Esophagus (tissue), 2 donors: ENCODE measurements at regions not wholly inside any gene's neighbourhood (a gene's known extent, or its start where the extent isn't known, plus 50 kb on each side); places are given as distances from the start of the nearest gene placed in this dataset.

Experiments used
- H3K27ac ChIP-seq, 2 donors: one replicate each; pipeline ENCODE4 v1.5.1; 2013; ENCODE audit warnings: low read depth in 2 of 2, mild to moderate bottlenecking in 2 of 2, inconsistent platforms in 1 of 2, low read length in 1 of 2, moderate library complexity in 1 of 2
- H3K27me3 ChIP-seq, 2 donors: one replicate each; pipeline ENCODE4 v1.6.1; 2013; ENCODE audit warnings: low read length in 2 of 2, control low read depth in 1 of 2, mild to moderate bottlenecking in 1 of 2; ENCODE audit not compliant: insufficient read depth in 2 of 2, control insufficient read depth in 1 of 2
- H3K36me3 ChIP-seq, 2 donors: one replicate each; pipeline ENCODE4 v1.6.1; 2013; ENCODE audit warnings: low read length in 1 of 2; ENCODE audit not compliant: control insufficient read depth in 2 of 2, insufficient read depth in 2 of 2
- H3K4me1 ChIP-seq, 2 donors: one replicate each; pipeline ENCODE4 v1.6.1; 2013; ENCODE audit warnings: low read length in 1 of 2; ENCODE audit not compliant: control insufficient read depth in 2 of 2, insufficient read depth in 2 of 2
- H3K4me3 ChIP-seq, 2 donors: one replicate each; pipeline ENCODE4 v1.5.1; 2013; ENCODE audit warnings: low read length in 2 of 2, mild to moderate bottlenecking in 2 of 2, low read depth in 1 of 2, moderate library complexity in 1 of 2
- H3K9me3 ChIP-seq, 2 donors: one replicate each; pipeline ENCODE4 v1.6.1; 2013; ENCODE audit warnings: mild to moderate bottlenecking in 2 of 2, low read depth in 1 of 2, low read length in 1 of 2, moderate library complexity in 1 of 2; ENCODE audit not compliant: control insufficient read depth in 2 of 2, insufficient read depth in 1 of 2
- WGBS, 2 donors: extraction: QIAGEN DNeasy Blood & Tissue Kit; methylation state at CpG; one replicate each; pipeline ENCODE4 v1.1.7; 2013; 5-methylcytosine and 5-hydroxymethylcytosine counted together
- donor health status: healthy with polysubstance abuse.
- donor health status: Bipolar disorder and iron deficiency.

DNA sequence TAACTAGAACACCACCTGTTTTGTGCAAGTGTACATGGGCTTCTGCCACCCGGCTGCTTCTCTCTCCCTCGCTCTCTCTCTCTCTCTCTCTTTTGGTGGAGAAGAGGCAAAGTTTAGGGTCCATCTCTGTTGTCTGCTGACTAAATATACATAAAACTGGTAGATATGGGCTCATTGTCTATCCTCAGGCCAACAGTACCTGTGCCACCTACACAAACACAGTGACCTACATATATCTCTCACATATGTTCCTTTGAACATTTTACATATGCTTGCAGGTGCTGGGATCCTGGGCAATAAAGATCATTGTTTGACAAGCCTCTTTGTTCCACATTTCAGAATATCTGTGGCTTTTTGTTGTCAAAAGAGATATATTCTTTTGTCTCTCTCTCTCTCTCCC, 256.3 kb upstream of the KCNH8 start:
- H3K4me1 ChIP-seq = no peaks in the 10 kb centered on the region
- no peaks in the 10 kb centered on the region for H3K36me3 ChIP-seq
- H3K27ac ChIP-seq = no peak overlapping the region
- H3K9me3 ChIP-seq = no peaks in the 10 kb centered on the region
- WGBS, 2 donors = 93 to 95% methylated on average over 2 of the region's 2 CpGs
- H3K27me3 ChIP-seq = no peaks in the 10 kb centered on the region
- no peak overlapping the region for H3K4me3 ChIP-seq

DNA sequence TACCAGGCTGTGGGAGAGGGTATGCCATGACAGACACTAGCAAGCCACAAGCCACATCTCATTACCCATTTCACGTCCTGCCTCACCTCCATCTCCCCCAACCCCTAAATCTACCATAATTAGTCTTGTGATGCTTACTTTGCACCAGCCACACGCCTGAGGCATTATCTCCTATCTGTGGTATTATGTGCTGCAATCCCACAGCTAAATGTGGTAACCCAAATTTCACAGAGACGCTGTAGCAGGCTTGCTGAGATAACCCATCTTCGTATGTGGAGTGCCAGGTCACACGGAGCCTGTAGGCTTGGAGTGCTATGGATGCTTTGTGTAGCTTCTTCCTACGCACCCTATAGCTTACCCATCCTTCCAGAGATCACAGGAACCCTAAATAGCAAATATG, 256.7 kb upstream of the KCNH8 start:
- Histone ChIP-seq H3K36me3 (no peaks in the 10 kb centered on the region), H3K4me3 (no peak overlapping the region), H3K9me3 (no peaks in the 10 kb centered on the region), H3K27ac (no peak overlapping the region), H3K27me3 (no peaks in the 10 kb centered on the region), H3K4me1 (no peaks in the 10 kb centered on the region)
- WGBS, 2 donors = 70% methylated on average over 6 of the region's 6 CpGs

DNA sequence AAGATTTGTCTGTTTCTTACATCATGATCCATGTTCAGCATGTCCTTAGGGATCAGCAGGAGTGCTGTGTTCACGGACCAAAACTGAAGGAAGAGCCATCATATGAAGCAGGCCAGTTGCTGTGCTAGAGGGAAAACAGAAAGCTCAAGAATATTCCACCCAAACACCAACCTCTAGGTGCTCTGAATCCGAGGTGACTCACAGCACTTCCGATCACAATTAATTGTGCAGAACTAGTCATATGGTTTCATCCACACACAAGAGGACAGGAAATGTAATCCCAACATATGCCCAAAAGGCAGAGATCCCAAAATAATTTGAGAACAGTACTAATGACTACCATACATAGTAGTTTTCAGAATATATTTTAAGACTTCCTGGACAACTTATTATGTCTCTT, 257.9 kb upstream of the KCNH8 start:
- Histone ChIP-seq H3K9me3 (no peaks in the 10 kb centered on the region), H3K36me3 (no peaks in the 10 kb centered on the region), H3K27me3 (no peaks in the 10 kb centered on the region), H3K4me1 (no peaks in the 10 kb centered on the region), H3K4me3 (no peak overlapping the region), H3K27ac (no peak overlapping the region)
- 71 to 79% methylated on average over 3 of the region's 3 CpGs for WGBS, 2 donors

DNA sequence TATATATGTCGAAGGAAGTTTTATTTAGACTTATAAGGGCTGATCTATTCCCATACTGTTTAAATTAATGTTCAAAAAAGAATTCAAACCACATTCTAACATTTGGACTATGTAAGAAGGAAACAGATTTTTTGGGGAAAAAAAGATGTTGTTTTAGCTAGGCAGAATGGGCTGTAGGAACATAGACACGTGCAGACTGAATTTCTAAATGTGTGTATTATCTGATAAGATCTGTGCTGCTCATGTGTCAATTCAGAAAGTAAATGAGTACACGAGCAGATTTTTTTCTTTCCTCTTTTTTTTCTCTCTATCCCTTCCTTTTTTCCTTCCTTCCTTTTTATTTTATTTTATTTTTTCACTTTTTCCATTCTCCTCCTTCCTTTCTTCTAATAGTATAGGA, 259.5 kb upstream of the KCNH8 start:
- Histone ChIP-seq H3K27ac (no peak overlapping the region), H3K27me3 (no peaks in the 10 kb centered on the region), H3K36me3 (no peaks in the 10 kb centered on the region), H3K4me1 (no peaks in the 10 kb centered on the region), H3K4me3 (no peak overlapping the region), H3K9me3 (no peaks in the 10 kb centered on the region)
- 50 to 58% methylated on average over 3 of the region's 3 CpGs for whole genome bisulfite sequencing, 2 donors

GRCh38 chr3:18888370-18888769, 259.9 kb upstream of the KCNH8 start:
- no peaks in the 10 kb centered on the region for H3K4me1 ChIP-seq
- H3K27ac ChIP-seq = no peak overlapping the region
- 77% methylated on average over 4 of the region's 4 CpGs for whole genome bisulfite sequencing, 2 donors
- no peaks in the 10 kb centered on the region for H3K9me3 ChIP-seq
- H3K27me3 ChIP-seq = no peaks in the 10 kb centered on the region
- no peak overlapping the region for H3K4me3 ChIP-seq
- no peaks in the 10 kb centered on the region for H3K36me3 ChIP-seq

DNA sequence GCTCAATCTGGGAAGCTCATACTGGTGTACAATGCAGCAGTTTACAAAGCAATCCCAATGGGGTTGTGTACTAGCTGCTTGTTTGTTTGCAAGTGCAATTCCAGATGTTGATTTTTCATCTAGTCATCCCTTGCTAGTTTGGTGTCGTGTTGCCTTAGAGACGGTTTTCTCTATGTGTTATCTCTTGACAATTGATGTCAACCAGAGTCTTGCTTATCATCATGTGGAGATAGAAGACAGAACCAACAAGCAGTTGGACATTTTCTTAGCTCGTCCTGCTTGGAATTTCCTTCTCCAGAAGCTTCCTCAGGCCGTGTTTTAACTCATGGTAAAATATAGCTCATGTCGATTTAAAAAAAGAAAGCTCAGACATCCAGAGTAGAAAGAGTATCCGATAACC, 262.0 kb upstream of the KCNH8 start:
- H3K4me1 ChIP-seq = no peaks in the 10 kb centered on the region
- no peak overlapping the region for H3K4me3 ChIP-seq
- WGBS, 2 donors = 68 to 74% methylated on average over 6 of the region's 6 CpGs
- peaks cover 0 to 2% of the 10 kb centered on the region in 2 donors for H3K27me3 ChIP-seq
- H3K9me3 ChIP-seq = no peaks in the 10 kb centered on the region
- no peaks in the 10 kb centered on the region for H3K36me3 ChIP-seq
- no peak overlapping the region for H3K27ac ChIP-seq

DNA sequence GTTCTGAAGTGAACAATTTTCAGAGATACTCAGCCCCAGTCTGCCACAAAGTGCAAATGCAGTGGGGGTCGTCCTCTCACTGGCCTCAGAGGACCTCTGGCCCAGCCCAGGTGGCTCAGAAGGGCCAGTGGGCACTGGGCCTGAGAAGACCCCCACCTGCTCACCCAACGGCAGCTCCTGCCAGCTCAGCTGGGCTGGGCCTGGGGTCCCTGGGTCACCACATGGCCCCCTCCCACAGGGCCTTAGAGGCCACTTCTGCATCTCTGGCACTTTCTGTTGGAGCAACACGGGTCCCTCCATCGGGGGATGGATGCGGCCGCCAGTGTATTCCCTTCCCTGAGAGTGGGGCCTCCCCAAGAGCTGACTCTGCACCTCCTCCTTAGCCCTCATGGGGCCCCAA, 262.7 kb upstream of the KCNH8 start:
- Histone ChIP-seq H3K9me3 (no peaks in the 10 kb centered on the region), H3K27ac (no peak overlapping the region), H3K36me3 (no peaks in the 10 kb centered on the region), H3K27me3 (peaks cover 0 to 2% of the 10 kb centered on the region in 2 donors), H3K4me3 (no peak overlapping the region), H3K4me1 (no peaks in the 10 kb centered on the region)
- WGBS, 2 donors = 91 to 94% methylated on average over 6 of the region's 6 CpGs

- Histone ChIP-seq H3K36me3 (no peaks in the 10 kb centered on the region), H3K4me3 (no peak overlapping the region), H3K27me3 (peaks cover 0 to 2% of the 10 kb centered on the region in 2 donors), H3K27ac (no peak overlapping the region), H3K9me3 (no peaks in the 10 kb centered on the region), H3K4me1 (no peaks in the 10 kb centered on the region)
- 39 to 55% methylated on average over 2 of the region's 2 CpGs for WGBS, 2 donors
These were observed 264.7 kb upstream of the KCNH8 start for GRCh38 chr3:18883571-18883970.

GRCh38 chr3:18880691-18881090, 267.6 kb upstream of the KCNH8 start:
- H3K27ac ChIP-seq = no peak overlapping the region
- H3K9me3 ChIP-seq = no peaks in the 10 kb centered on the region
- no peaks in the 10 kb centered on the region for H3K36me3 ChIP-seq
- peaks cover 0 to 2% of the 10 kb centered on the region in 2 donors for H3K27me3 ChIP-seq
- no peaks in the 10 kb centered on the region for H3K4me1 ChIP-seq
- H3K4me3 ChIP-seq = no peak overlapping the region
- 93 to 96% methylated on average over 1 of the region's 1 CpG for WGBS, 2 donors

GRCh38 chr3:18872466-18872865, 275.8 kb upstream of the KCNH8 start:
- Histone ChIP-seq H3K4me1 (no peaks in the 10 kb centered on the region), H3K27me3 (no peaks in the 10 kb centered on the region), H3K36me3 (no peaks in the 10 kb centered on the region), H3K27ac (no peak overlapping the region), H3K9me3 (no peaks in the 10 kb centered on the region), H3K4me3 (no peak overlapping the region)
- WGBS, 2 donors = 84 to 94% methylated on average over 1 of the region's 1 CpG
